ACC112 (cell line): ENCODE measurements at regions not wholly inside any gene's neighbourhood (a gene's known extent, or its start where the extent isn't known, plus 50 kb on each side); places are given as distances from the start of the nearest gene placed in this dataset.
"Not testable (repeated sequence)": the region's sequence is repeated elsewhere in the genome, so short reads cannot be mapped to it uniquely, and the experiment has no call there.

ENCODE experiments used
- H2AFZ ChIP-seq: fragments of 200-600 bp; sonication (generic); one replicate; pipeline ENCODE4 v1.6.0; 2017; ENCODE audit warnings: antibody characterized with exemption, low read length; ENCODE audit not compliant: unreplicated experiment
- H3K27ac ChIP-seq: fragments of 200-600 bp; sonication (generic); 2 replicates; pipeline ENCODE4 v1.5.1; 2014; ENCODE audit warnings: low read depth, mild to moderate bottlenecking, antibody characterized with exemption, low read length, moderate library complexity
- H3K27me3 ChIP-seq: fragments of 200-600 bp; sonication (generic); 2 replicates; pipeline ENCODE4 v1.6.1; 2014; ENCODE audit warnings: mild to moderate bottlenecking, antibody characterized with exemption, low read length, moderate library complexity, mixed read lengths; ENCODE audit not compliant: insufficient read depth
- H3K36me3 ChIP-seq: fragments of 200-600 bp; sonication (generic); 2 replicates; pipeline ENCODE4 v1.6.1; 2016; ENCODE audit warnings: mild to moderate bottlenecking, antibody characterized with exemption, low read length, moderate library complexity, mixed read lengths; ENCODE audit not compliant: insufficient read depth
- H3K4me1 ChIP-seq: fragments of 200-600 bp; sonication (generic); one replicate; pipeline ENCODE4 v1.6.1; 2016; ENCODE audit warnings: low read length, mixed read lengths; ENCODE audit not compliant: insufficient read depth, unreplicated experiment, control insufficient read depth
- H3K4me3 ChIP-seq: fragments of 200-600 bp; sonication (generic); 2 replicates; pipeline ENCODE4 v1.5.1; 2014; ENCODE audit warnings: mild to moderate bottlenecking, low read depth, low read length
- H3K79me2 ChIP-seq: fragments of 200-600 bp; sonication (generic); one replicate; pipeline ENCODE4 v1.6.0; 2016; ENCODE audit warnings: low read length; ENCODE audit not compliant: control insufficient read depth, unreplicated experiment, insufficient read depth

GRCh38 chr9:27802418-27802817, 229.1 kb upstream of the C9orf72 start:
- Histone ChIP-seq H3K27ac (no peak overlapping the region), H3K79me2 (no peaks in the 10 kb centered on the region), H3K36me3 (no peaks in the 10 kb centered on the region), H2AFZ (no peak overlapping the region), H3K4me1 (no peaks in the 10 kb centered on the region), H3K4me3 (no peak overlapping the region), H3K27me3 (no peaks in the 10 kb centered on the region)

GRCh38 chr9:27808864-27809263, 235.6 kb upstream of the C9orf72 start:
- no peaks in the 10 kb centered on the region for H3K79me2 ChIP-seq
- no peak overlapping the region for H3K27ac ChIP-seq

GRCh38 chr9:27817747-27818146, 244.5 kb upstream of the C9orf72 start:
- no peak overlapping the region for H3K4me3 ChIP-seq
- H3K27me3 ChIP-seq, result no peaks in the 10 kb centered on the region
- no peak overlapping the region for H2AFZ ChIP-seq
- no peaks in the 10 kb centered on the region for H3K79me2 ChIP-seq
- no peaks in the 10 kb centered on the region for H3K36me3 ChIP-seq
- no peaks in the 10 kb centered on the region for H3K4me1 ChIP-seq
- H3K27ac ChIP-seq, result no peak overlapping the region

More at GRCh38 chr9:27808864-27809263, 235.6 kb upstream of the C9orf72 start:
- H3K4me1 ChIP-seq, result no peaks in the 10 kb centered on the region
- H2AFZ ChIP-seq, result no peak overlapping the region
- no peaks in the 10 kb centered on the region for H3K36me3 ChIP-seq
- H3K4me3 ChIP-seq, result no peak overlapping the region
- no peaks in the 10 kb centered on the region for H3K27me3 ChIP-seq

GRCh38 chr9:27818348-27818747, 245.1 kb upstream of the C9orf72 start:
- Histone ChIP-seq H3K27ac (no peak overlapping the region), H3K27me3 (no peaks in the 10 kb centered on the region), H2AFZ (no peak overlapping the region), H3K36me3 (no peaks in the 10 kb centered on the region), H3K4me3 (no peak overlapping the region), H3K79me2 (no peaks in the 10 kb centered on the region), H3K4me1 (no peaks in the 10 kb centered on the region)

- H3K36me3 ChIP-seq, result no peaks in the 10 kb centered on the region
Measured at GRCh38 chr9:27828908-27829307, 255.6 kb upstream of the C9orf72 start.

GRCh38 chr9:27829621-27830020, 256.3 kb upstream of the C9orf72 start:
- H3K36me3 ChIP-seq, result no peaks in the 10 kb centered on the region
- no peak overlapping the region for H3K27ac ChIP-seq
- no peaks in the 10 kb centered on the region for H3K79me2 ChIP-seq
- no peak overlapping the region for H2AFZ ChIP-seq
- no peak overlapping the region for H3K4me3 ChIP-seq
- no peaks in the 10 kb centered on the region for H3K27me3 ChIP-seq
- H3K4me1 ChIP-seq, result no peaks in the 10 kb centered on the region

More at GRCh38 chr9:27828908-27829307, 255.6 kb upstream of the C9orf72 start:
- H3K27me3 ChIP-seq, result no peaks in the 10 kb centered on the region
- no peaks in the 10 kb centered on the region for H3K79me2 ChIP-seq
- H3K4me1 ChIP-seq, result no peaks in the 10 kb centered on the region
- no peak overlapping the region for H3K27ac ChIP-seq
- no peak overlapping the region for H3K4me3 ChIP-seq
- H2AFZ ChIP-seq, result no peak overlapping the region

GRCh38 chr9:27832108-27832507, 258.8 kb upstream of the C9orf72 start:
- not testable (repeated sequence) for H3K4me1 ChIP-seq, H2AFZ ChIP-seq, H3K27ac ChIP-seq, H3K36me3 ChIP-seq, H3K79me2 ChIP-seq, H3K4me3 ChIP-seq, H3K27me3 ChIP-seq

GRCh38 chr9:27835286-27835685, 262.0 kb upstream of the C9orf72 start:
- Histone ChIP-seq H3K36me3 (no peaks in the 10 kb centered on the region), H3K4me3 (no peak overlapping the region), H3K27ac (no peak overlapping the region)

GRCh38 chr9:27835746-27836145, 262.5 kb upstream of the C9orf72 start:
- H3K4me1 ChIP-seq, result no peaks in the 10 kb centered on the region
- H3K27ac ChIP-seq, result no peak overlapping the region
- H3K4me3 ChIP-seq, result no peak overlapping the region
- H3K27me3 ChIP-seq, result no peaks in the 10 kb centered on the region
- H3K79me2 ChIP-seq, result no peaks in the 10 kb centered on the region
- no peak overlapping the region for H2AFZ ChIP-seq
- H3K36me3 ChIP-seq, result no peaks in the 10 kb centered on the region

More at GRCh38 chr9:27835286-27835685, 262.0 kb upstream of the C9orf72 start:
- Histone ChIP-seq H2AFZ (no peak overlapping the region), H3K4me1 (no peaks in the 10 kb centered on the region), H3K27me3 (no peaks in the 10 kb centered on the region), H3K79me2 (no peaks in the 10 kb centered on the region)

GRCh38 chr9:27836661-27837401, 263.6 kb upstream of the C9orf72 start:
- H3K4me1 ChIP-seq, result no peaks in the 10 kb centered on the region
- H3K27me3 ChIP-seq, result no peaks in the 10 kb centered on the region
- no peak overlapping the region for H3K27ac ChIP-seq
- no peak overlapping the region for H2AFZ ChIP-seq
- H3K4me3 ChIP-seq, result no peak overlapping the region
- no peaks in the 10 kb centered on the region for H3K36me3 ChIP-seq
- no peaks in the 10 kb centered on the region for H3K79me2 ChIP-seq

GRCh38 chr9:27838876-27839275, 265.6 kb upstream of the C9orf72 start:
- H3K79me2 ChIP-seq, result no peaks in the 10 kb centered on the region
- H3K4me3 ChIP-seq, result no peak overlapping the region
- no peaks in the 10 kb centered on the region for H3K27me3 ChIP-seq
- no peaks in the 10 kb centered on the region for H3K4me1 ChIP-seq
- H3K36me3 ChIP-seq, result no peaks in the 10 kb centered on the region
- no peak overlapping the region for H2AFZ ChIP-seq
- no peak overlapping the region for H3K27ac ChIP-seq
